ENCODE measurements at regions not wholly inside any gene's neighbourhood (a gene's known extent, or its start where the extent isn't known, plus 50 kb on each side); places are given as distances from the start of the nearest gene placed in this dataset.

- no peak overlapping the region for H2AFZ ChIP-seq (replicated peaks)
- Mint-ChIP-seq H3K27ac (no peak overlapping the region), H3K9me3 (peaks cover 4% of the 10 kb centered on the region), H3K4me3 (no peak overlapping the region), H3K27me3 (ENCODE audit: insufficient read depth, low read depth) (no peaks in the 10 kb centered on the region), H3K4me1 (no peaks in the 10 kb centered on the region), H3K36me3 (no peaks in the 10 kb centered on the region)
- H3K9ac ChIP-seq = no peak overlapping the region
- no peaks in the 10 kb centered on the region for H3K9me3 ChIP-seq (ENCODE audit: low read depth)
- H3K4me2 ChIP-seq = no peak overlapping the region
- H3K79me2 ChIP-seq (ENCODE audit: low read depth) = no peaks in the 10 kb centered on the region
- H4K20me1 ChIP-seq (ENCODE audit: low read depth) = no peaks in the 10 kb centered on the region
- no peak overlapping the region for H3K27ac ChIP-seq
- TF ChIP-seq EZH2 (IDR thresholded peaks at IDR 0.05) (no peak), CTCF (IDR thresholded peaks at IDR 0.05) (no peak), EZH2phosphoT487 (IDR thresholded peaks at IDR 0.05) (no peak)
- no peaks in the 10 kb centered on the region for H3K27me3 ChIP-seq
- no peaks in the 10 kb centered on the region for H3K4me1 ChIP-seq
- no peaks in the 10 kb centered on the region for H3F3A ChIP-seq (ENCODE audit: low read depth)
- no peak overlapping the region for H3K4me3 ChIP-seq
- H3K36me3 ChIP-seq = no peaks in the 10 kb centered on the region
- DNase-seq (ENCODE audit: low spot score) = no peak
These were observed 619.1 kb upstream of the COX7C start for GRCh38 chr5:85998656-85999055.

- Histone ChIP-seq H3K9me3 (ENCODE audit: low read depth) (peaks cover 7% of the 10 kb centered on the region), H4K20me1 (ENCODE audit: low read depth) (no peaks in the 10 kb centered on the region), H3K27ac (no peak overlapping the region), H3K4me2 (no peak overlapping the region), H3K4me1 (no peaks in the 10 kb centered on the region), H3K9ac (no peak overlapping the region), H3K36me3 (no peaks in the 10 kb centered on the region), H3K4me3 (no peak overlapping the region), H3F3A (ENCODE audit: low read depth) (no peaks in the 10 kb centered on the region), H3K27me3 (no peaks in the 10 kb centered on the region), H3K79me2 (ENCODE audit: low read depth) (no peaks in the 10 kb centered on the region), H2AFZ (replicated peaks) (no peak overlapping the region)
- TF ChIP-seq EZH2 (IDR thresholded peaks at IDR 0.05) (no peak), CTCF (IDR thresholded peaks at IDR 0.05) (no peak), EZH2phosphoT487 (IDR thresholded peaks at IDR 0.05) (no peak)
- Mint-ChIP-seq H3K9me3 (peaks cover 4% of the 10 kb centered on the region), H3K4me1 (no peaks in the 10 kb centered on the region), H3K36me3 (no peaks in the 10 kb centered on the region), H3K27me3 (ENCODE audit: insufficient read depth, low read depth) (peaks cover 3% of the 10 kb centered on the region), H3K4me3 (no peak overlapping the region), H3K27ac (no peak overlapping the region)
- DNase-seq (ENCODE audit: low spot score) = no peak
These were observed 609.4 kb upstream of the COX7C start for GRCh38 chr5:86008293-86008692.

GRCh38 chr5:86008704-86009103, 609.0 kb upstream of the COX7C start:
- H3K27me3 ChIP-seq = no peaks in the 10 kb centered on the region
- no peaks in the 10 kb centered on the region for H3K4me1 ChIP-seq
- no peak overlapping the region for H3K4me2 ChIP-seq
- H3K9me3 ChIP-seq (ENCODE audit: low read depth) = peaks cover 7% of the 10 kb centered on the region
- Mint-ChIP-seq H3K36me3 (no peaks in the 10 kb centered on the region), H3K27me3 (ENCODE audit: insufficient read depth, low read depth) (peaks cover 3% of the 10 kb centered on the region), H3K4me3 (no peak overlapping the region), H3K4me1 (no peaks in the 10 kb centered on the region), H3K9me3 (peaks cover 4% of the 10 kb centered on the region), H3K27ac (no peak overlapping the region)
- TF ChIP-seq EZH2 (IDR thresholded peaks at IDR 0.05) (no peak), CTCF (IDR thresholded peaks at IDR 0.05) (no peak), EZH2phosphoT487 (IDR thresholded peaks at IDR 0.05) (no peak)
- H3K79me2 ChIP-seq (ENCODE audit: low read depth) = no peaks in the 10 kb centered on the region
- DNase-seq (ENCODE audit: low spot score) = no peak
- no peaks in the 10 kb centered on the region for H4K20me1 ChIP-seq (ENCODE audit: low read depth)
- no peak overlapping the region for H3K27ac ChIP-seq
- no peaks in the 10 kb centered on the region for H3K36me3 ChIP-seq
- H3K9ac ChIP-seq = no peak overlapping the region
- no peak overlapping the region for H3K4me3 ChIP-seq
- H2AFZ ChIP-seq (replicated peaks) = no peak overlapping the region
- H3F3A ChIP-seq (ENCODE audit: low read depth) = no peaks in the 10 kb centered on the region

All from neural progenitor cell (in vitro differentiated cells).